ENCODE measurements at regions not wholly inside any gene's neighbourhood (a gene's known extent, or its start where the extent isn't known, plus 50 kb on each side); places are given as distances from the start of the nearest gene placed in this dataset.

DNA sequence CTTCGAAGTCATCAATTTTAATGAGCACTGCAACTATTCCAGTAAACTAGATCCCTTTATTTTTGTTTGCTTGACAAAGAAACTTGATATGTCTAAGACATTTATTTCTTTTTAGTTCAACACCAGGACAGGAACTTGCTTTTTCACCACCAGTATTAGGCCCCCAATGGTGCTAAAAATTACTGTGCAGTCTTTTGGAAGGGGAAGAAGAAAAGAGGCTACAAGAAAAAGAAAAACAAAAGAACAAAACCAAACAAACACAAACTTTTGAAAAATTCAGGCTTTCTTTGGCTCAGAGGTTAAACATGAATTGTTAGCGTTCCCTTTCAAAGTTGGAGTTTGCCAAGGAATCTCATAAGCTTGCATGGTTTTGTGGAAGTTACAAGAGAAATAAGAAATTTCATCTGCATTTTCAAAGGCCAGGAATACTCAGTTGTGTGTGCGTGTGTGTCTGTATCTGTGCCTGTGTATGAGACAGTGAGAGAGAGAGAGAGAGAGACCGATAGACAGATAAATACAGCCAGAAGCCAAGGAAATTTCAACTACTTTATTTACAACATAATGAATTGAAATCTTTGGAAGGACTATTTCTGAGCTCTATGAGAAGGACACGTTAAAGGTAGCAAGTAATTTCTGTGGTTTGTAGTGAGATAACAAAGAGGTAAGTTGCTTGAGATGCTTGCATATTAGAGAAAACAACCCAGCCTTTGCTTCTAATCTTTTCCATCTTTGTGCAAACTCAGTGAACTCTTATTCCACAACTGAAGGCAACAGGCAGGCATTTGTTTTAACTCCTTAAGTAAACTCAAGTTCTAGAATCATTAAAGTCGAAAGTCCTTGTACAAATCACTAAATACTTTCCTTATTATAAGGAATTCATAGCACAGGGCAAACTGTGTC is 171.0 kb upstream of the CITED2 start:
- in situ Hi-C loops (cut with MboI; ENCODE audit: low sequenced_read_pairs, unreplicated experiment) = no loop called here
- TF ChIP-seq, protein P1, sequence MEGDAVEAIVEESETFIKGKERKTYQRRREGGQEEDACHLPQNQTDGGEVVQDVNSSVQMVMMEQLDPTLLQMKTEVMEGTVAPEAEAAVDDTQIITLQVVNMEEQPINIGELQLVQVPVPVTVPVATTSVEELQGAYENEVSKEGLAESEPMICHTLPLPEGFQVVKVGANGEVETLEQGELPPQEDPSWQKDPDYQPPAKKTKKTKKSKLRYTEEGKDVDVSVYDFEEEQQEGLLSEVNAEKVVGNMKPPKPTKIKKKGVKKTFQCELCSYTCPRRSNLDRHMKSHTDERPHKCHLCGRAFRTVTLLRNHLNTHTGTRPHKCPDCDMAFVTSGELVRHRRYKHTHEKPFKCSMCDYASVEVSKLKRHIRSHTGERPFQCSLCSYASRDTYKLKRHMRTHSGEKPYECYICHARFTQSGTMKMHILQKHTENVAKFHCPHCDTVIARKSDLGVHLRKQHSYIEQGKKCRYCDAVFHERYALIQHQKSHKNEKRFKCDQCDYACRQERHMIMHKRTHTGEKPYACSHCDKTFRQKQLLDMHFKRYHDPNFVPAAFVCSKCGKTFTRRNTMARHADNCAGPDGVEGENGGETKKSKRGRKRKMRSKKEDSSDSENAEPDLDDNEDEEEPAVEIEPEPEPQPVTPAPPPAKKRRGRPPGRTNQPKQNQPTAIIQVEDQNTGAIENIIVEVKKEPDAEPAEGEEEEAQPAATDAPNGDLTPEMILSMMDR (IDR thresholded peaks at IDR 0.05; ENCODE audit: borderline replicate concordance, control extremely low read depth, extremely low read depth, insufficient read depth, missing control alignments) = no peak
- DNase-seq (ENCODE audit: low spot score) = no peak

DNA sequence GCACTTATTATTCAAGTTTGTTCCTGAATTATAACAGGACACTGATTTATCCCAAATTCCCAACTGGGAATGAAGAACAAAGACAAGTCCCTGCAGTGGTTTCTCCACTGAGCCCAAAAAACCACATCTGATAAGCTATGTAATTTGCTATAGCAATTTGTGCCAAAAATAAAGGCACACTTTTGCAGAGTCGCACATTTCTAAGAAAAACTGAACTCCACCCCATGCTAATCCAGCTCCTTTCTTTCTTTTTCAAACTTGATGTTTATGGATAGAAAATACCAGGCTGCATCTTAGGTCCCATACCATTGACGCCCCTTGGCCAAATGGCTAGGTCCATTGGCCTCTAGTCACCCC is 170.2 kb upstream of the CITED2 start:
- no peak for DNase-seq (ENCODE audit: low spot score)
- TF ChIP-seq, protein P1 (IDR thresholded peaks at IDR 0.05; ENCODE audit: borderline replicate concordance, control extremely low read depth, extremely low read depth, insufficient read depth, missing control alignments) = no peak
- in situ Hi-C loops (cut with MboI; ENCODE audit: low sequenced_read_pairs, unreplicated experiment) = no loop called here

DNA sequence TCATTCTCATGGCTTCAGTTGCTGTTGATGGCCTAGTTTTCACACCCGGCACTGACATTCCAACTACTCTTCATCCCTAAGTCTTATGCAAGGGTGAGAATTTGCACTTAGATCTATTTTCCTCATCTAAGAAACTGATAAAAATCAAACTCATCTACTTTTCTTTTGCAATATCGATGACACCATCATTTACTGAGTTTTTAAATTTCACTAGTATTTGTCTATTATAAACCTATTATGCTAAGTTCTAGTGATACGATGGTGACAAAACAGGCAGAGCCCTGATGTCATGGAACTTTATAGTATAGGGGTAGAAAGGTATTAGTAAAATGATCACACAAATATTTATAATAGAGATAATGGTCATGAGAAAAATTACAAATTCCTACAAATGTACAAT is 167.9 kb upstream of the CITED2 start:
- TF ChIP-seq, protein P1 (IDR thresholded peaks at IDR 0.05; ENCODE audit: borderline replicate concordance, control extremely low read depth, extremely low read depth, insufficient read depth, missing control alignments) = no peak
- in situ Hi-C loops (cut with MboI; ENCODE audit: low sequenced_read_pairs, unreplicated experiment) = no loop called here
- DNase-seq (ENCODE audit: low spot score) = no peak

DNA sequence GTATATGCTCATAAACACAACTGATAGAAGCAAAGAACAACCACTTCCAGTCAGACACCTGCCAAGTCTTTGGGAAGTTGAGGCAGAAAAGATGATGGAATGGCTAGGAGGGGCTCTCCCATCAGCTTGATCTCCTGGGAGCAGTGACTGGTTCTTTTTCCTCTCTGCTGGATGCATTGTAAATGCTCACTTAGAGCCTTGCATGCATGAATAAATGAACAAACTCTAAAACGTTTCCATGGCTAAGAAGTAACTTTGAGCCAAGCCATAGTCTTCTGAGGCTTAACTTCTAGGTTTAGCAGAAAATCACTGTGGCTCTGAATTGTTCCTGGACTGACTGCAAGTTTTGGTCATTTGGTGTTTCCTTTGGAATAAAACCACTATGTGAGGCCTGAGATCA is 166.4 kb upstream of the CITED2 start:
- no peak for DNase-seq (ENCODE audit: low spot score)
- in situ Hi-C loops (cut with MboI; ENCODE audit: low sequenced_read_pairs, unreplicated experiment) = no loop called here

DNA sequence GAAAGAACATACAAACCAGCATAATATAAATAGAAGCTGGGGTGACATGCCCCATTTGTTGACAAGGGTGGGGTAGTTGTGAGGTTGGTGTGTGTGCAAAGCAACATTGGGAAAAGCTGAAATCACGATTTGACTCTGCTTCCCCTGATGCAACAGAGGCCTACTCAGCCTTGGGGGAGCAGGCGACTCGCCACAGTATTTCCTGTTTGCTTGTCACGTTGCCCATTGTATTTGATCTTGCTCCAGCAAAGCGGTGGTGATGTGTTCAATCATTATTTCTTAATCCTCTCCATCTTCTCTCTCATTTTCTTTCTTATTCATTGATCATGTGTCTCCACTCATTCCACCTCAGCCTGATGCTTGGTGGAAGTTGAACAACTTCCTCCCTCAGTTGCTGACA is 165.8 kb upstream of the CITED2 start:
- TF ChIP-seq, protein P1 (IDR thresholded peaks at IDR 0.05; ENCODE audit: borderline replicate concordance, control extremely low read depth, extremely low read depth, insufficient read depth, missing control alignments) = no peak
- peak; percentile 31 for DNase-seq (ENCODE audit: low spot score)
- in situ Hi-C loops (cut with MboI; ENCODE audit: low sequenced_read_pairs, unreplicated experiment) = no loop called here

More for the DNA sequence above, 166.4 kb upstream of the CITED2 start:
- TF ChIP-seq, protein P1 (IDR thresholded peaks at IDR 0.05; ENCODE audit: borderline replicate concordance, control extremely low read depth, extremely low read depth, insufficient read depth, missing control alignments) = no peak

DNA sequence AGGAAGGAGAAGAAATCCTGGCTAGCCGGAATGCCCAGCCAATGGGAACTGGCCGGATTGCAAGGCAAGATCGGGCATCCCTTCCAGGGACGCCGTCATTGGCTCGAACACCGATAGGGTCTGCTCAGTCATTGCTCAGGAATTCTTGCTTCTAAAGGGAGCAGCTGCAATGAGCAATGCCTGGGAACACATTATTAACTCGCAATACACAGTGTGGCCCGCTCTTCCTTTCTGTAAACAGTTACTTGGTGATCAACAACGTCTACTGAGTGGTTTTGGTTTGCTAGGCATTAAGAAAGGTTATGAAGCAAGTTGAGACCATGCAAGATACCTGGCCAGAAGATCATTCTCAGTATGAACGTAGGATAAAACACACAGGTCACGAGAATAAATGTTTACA is 165.4 kb upstream of the CITED2 start:
- in situ Hi-C loops (cut with MboI; ENCODE audit: low sequenced_read_pairs, unreplicated experiment) = no loop called here
- no peak for DNase-seq (ENCODE audit: low spot score)
- TF ChIP-seq, protein P1 (IDR thresholded peaks at IDR 0.05; ENCODE audit: borderline replicate concordance, control extremely low read depth, extremely low read depth, insufficient read depth, missing control alignments) = no peak
